ENCODE measurements at regions not wholly inside any gene's neighbourhood (a gene's known extent, or its start where the extent isn't known, plus 50 kb on each side); places are given as distances from the start of the nearest gene placed in this dataset.

DNA sequence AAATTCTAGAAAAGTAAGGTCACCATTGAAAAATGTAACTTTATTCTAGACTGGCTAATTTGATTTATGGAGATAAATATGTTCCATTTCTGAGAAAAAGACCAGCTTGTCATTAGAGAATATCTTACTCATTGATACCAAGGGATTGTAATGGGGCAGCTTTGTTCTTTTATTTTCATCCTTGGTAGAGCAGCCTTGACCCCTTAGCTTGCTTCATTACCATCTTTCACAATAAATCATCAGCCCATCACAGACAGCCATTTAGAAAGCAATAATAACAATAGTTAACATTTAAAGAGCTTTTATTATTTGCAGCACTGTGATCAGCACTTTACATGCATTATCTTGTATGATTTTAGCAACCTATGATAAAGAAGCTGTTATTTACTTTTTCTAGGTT is 253.6 kb downstream of the C3orf38 start:
- TF ChIP-seq POLR2A (IDR thresholded peaks at IDR 0.05) (no peak), POLR2AphosphoS5 (IDR thresholded peaks at IDR 0.05) (no peak), CTCF (IDR thresholded peaks at IDR 0.05) (no peak), EP300 (IDR thresholded peaks at IDR 0.05; ENCODE audit: low read depth) (no peak)

Data from transverse colon (tissue), 4 donors.